Esophagus squamous epithelium (tissue), 5 donors: ENCODE measurements at regions not wholly inside any gene's neighbourhood (a gene's known extent, or its start where the extent isn't known, plus 50 kb on each side); places are given as distances from the start of the nearest gene placed in this dataset.

ENCODE experiments used
- DNase-seq: peaks from one replicate; lab custom pipeline; 2025; lab: John Stamatoyannopoulos, UW
- H3K27ac ChIP-seq, 4 donors: fragments of 200-600 bp; sonication (generic); one replicate each; pipeline ENCODE4 v1.5.1; 2016 to 2019; ENCODE audit warnings: mild to moderate bottlenecking in 1 of 4
- H3K27me3 ChIP-seq, 4 donors: fragments of 200-600 bp; sonication (generic); 1 replicate in 3 of 4; 2 replicates in 1 of 4; pipeline versions ENCODE4 v1.5.1 to v1.6.0; 2017 to 2021; ENCODE audit warnings: antibody characterized with exemption in 1 of 4
- H3K36me3 ChIP-seq, 3 donors: fragments of 200-600 bp; sonication (generic); one replicate each; pipeline ENCODE4 v1.5.1; 2016 to 2019
- H3K4me1 ChIP-seq, 3 donors: fragments of 200-600 bp; sonication (generic); one replicate each; pipeline ENCODE4 v1.5.1; 2017 to 2019
- H3K4me3 ChIP-seq, 4 donors: fragments of 200-600 bp; sonication (generic); 1 replicate in 3 of 4; 2 replicates in 1 of 4; pipeline ENCODE4 v1.5.1; 2016 to 2019; ENCODE audit warnings: mild to moderate bottlenecking in 2 of 4, moderate library complexity in 1 of 4
- H3K9me3 ChIP-seq, 3 donors: fragments of 200-600 bp; sonication (generic); one replicate each; pipeline ENCODE4 v1.5.1; 2016 to 2019
- CTCF ChIP-seq, 6 experiments: fragments of 450-650 bp in 4 of 6; fragments of 200-600 bp in 2 of 6; sonication (generic) in 2 of 6; IDR thresholded peaks; one replicate each; pipeline ENCODE4 v1.5.1; 2016 to 2019; ENCODE audit warnings: antibody characterized with exemption in 6 of 6, mild to moderate bottlenecking in 4 of 6, moderate library complexity in 4 of 6
- POLR2A ChIP-seq, 4 donors: fragments of 450-650 bp; IDR thresholded peaks; one replicate each; pipeline ENCODE4 v1.6.1; 2017; ENCODE audit warnings: antibody characterized with exemption in 4 of 4, mild to moderate bottlenecking in 4 of 4, moderate library complexity in 3 of 4
- WGBS, 2 donors: methylation state at CpG; one replicate each; pipeline ENCODE4 v1.1.5; 2018; 5-methylcytosine and 5-hydroxymethylcytosine counted together
- intact Hi-C: fragments of 100-400 bp; cut with DNase I; formaldehyde crosslinking; loops from one replicate; pipeline ENCODE4 v1.15.0; 2022
- donor health status: DM: yes; HTN: yes; CAD: no.

GRCh38 chr2:184125867-184126266 is 472.5 kb upstream of the ZNF804A start:
- DNase-seq: no peak
- TF ChIP-seq POLR2A (IDR thresholded peaks at IDR 0.05) (no peak), CTCF (IDR thresholded peaks at IDR 0.05) (no peak)
- no peaks in the 10 kb centered on the region for H3K36me3 ChIP-seq
- H3K27ac ChIP-seq: no peak overlapping the region
- intact Hi-C loops: no loop called here
- H3K4me1 ChIP-seq: no peaks in the 10 kb centered on the region
- no peak overlapping the region for H3K4me3 ChIP-seq
- 85% methylated on average over 2 of the region's 2 CpGs for WGBS, 2 donors
- H3K9me3 ChIP-seq: no peaks in the 10 kb centered on the region
- H3K27me3 ChIP-seq: no peaks in the 10 kb centered on the region

GRCh38 chr2:184129073-184129472 is 469.3 kb upstream of the ZNF804A start:
- TF ChIP-seq POLR2A (IDR thresholded peaks at IDR 0.05) (no peak), CTCF (IDR thresholded peaks at IDR 0.05) (no peak)
- Histone ChIP-seq H3K9me3 (no peaks in the 10 kb centered on the region), H3K27me3 (no peaks in the 10 kb centered on the region), H3K36me3 (no peaks in the 10 kb centered on the region), H3K27ac (no peak overlapping the region), H3K4me1 (no peaks in the 10 kb centered on the region), H3K4me3 (no peak overlapping the region)
- intact Hi-C loops: no loop called here
- DNase-seq: no peak
- 88 to 100% methylated on average over 1 of the region's 1 CpG for WGBS, 2 donors

GRCh38 chr2:184137955-184138354 is 460.4 kb upstream of the ZNF804A start:
- Histone ChIP-seq H3K36me3 (no peaks in the 10 kb centered on the region), H3K27me3 (no peaks in the 10 kb centered on the region), H3K27ac (no peak overlapping the region), H3K4me1 (no peaks in the 10 kb centered on the region), H3K4me3 (no peak overlapping the region), H3K9me3 (peaks cover 0 to 8% (median 0%) of the 10 kb centered on the region in 3 donors)
- DNase-seq: no peak
- intact Hi-C loops: no loop called here
- 100% methylated on average over 1 of the region's 1 CpG; no CpG with 5 or more reads in 1 of the 2 donors for WGBS, 2 donors
- no peak for TF ChIP-seq POLR2A (IDR thresholded peaks at IDR 0.05)
- no peak for TF ChIP-seq CTCF (IDR thresholded peaks at IDR 0.05)

GRCh38 chr2:184141866-184142265 is 456.5 kb upstream of the ZNF804A start:
- no peak overlapping the region for H3K4me3 ChIP-seq
- no peaks in the 10 kb centered on the region for H3K27me3 ChIP-seq
- TF ChIP-seq CTCF (IDR thresholded peaks at IDR 0.05) (no peak), POLR2A (IDR thresholded peaks at IDR 0.05) (no peak)
- no peaks in the 10 kb centered on the region for H3K36me3 ChIP-seq
- intact Hi-C loops: no loop called here
- H3K9me3 ChIP-seq: peaks cover 0 to 8% (median 0%) of the 10 kb centered on the region in 3 donors
- DNase-seq: no peak
- no peak overlapping the region for H3K27ac ChIP-seq
- no peaks in the 10 kb centered on the region for H3K4me1 ChIP-seq

- intact Hi-C loops: no loop called here
- Histone ChIP-seq H3K4me1 (no peaks in the 10 kb centered on the region), H3K27ac (no peak overlapping the region), H3K4me3 (no peak overlapping the region), H3K36me3 (no peaks in the 10 kb centered on the region), H3K27me3 (no peaks in the 10 kb centered on the region), H3K9me3 (no peaks in the 10 kb centered on the region)
- TF ChIP-seq POLR2A (IDR thresholded peaks at IDR 0.05) (no peak), CTCF (IDR thresholded peaks at IDR 0.05) (no peak)
- WGBS, 2 donors: 73 to 86% methylated on average over 2 of the region's 2 CpGs
- no peak for DNase-seq
Observed at GRCh38 chr2:184154438-184154837, 443.9 kb upstream of the ZNF804A start.
